Esophagus squamous epithelium (tissue), 4 donors: ENCODE measurements at regions not wholly inside any gene's neighbourhood (a gene's known extent, or its start where the extent isn't known, plus 50 kb on each side); places are given as distances from the start of the nearest gene placed in this dataset.

Experiments
- CTCF ChIP-seq, 6 experiments: fragments of 450-650 bp in 4 of 6; fragments of 200-600 bp in 2 of 6; sonication (generic) in 2 of 6; IDR thresholded peaks; one replicate each; pipeline ENCODE4 v1.5.1; 2016 to 2019; ENCODE audit warnings: antibody characterized with exemption in 6 of 6, mild to moderate bottlenecking in 4 of 6, moderate library complexity in 4 of 6
- POLR2A ChIP-seq, 4 donors: fragments of 450-650 bp; IDR thresholded peaks; one replicate each; pipeline ENCODE4 v1.6.1; 2017; ENCODE audit warnings: antibody characterized with exemption in 4 of 4, mild to moderate bottlenecking in 4 of 4, moderate library complexity in 3 of 4

GRCh38 chr18:40983835-40984234 is 971.2 kb upstream of the PIK3C3 start:
- TF ChIP-seq POLR2A (IDR thresholded peaks at IDR 0.05) (no peak), CTCF (IDR thresholded peaks at IDR 0.05) (no peak)
